HEK293T (cell line): ENCODE measurements at regions not wholly inside any gene's neighbourhood (a gene's known extent, or its start where the extent isn't known, plus 50 kb on each side); places are given as distances from the start of the nearest gene placed in this dataset.

Source experiments
- ARNT ChIP-seq: fragments of 450-650 bp; IDR thresholded peaks from 2 replicates; pipeline ENCODE4 v1.6.1; 2017; ENCODE audit warnings: mild to moderate bottlenecking
- BHLHE40 ChIP-seq: fragments of 450-650 bp; IDR thresholded peaks from 2 replicates; pipeline ENCODE4 v1.6.1; 2016; ENCODE audit warnings: mild to moderate bottlenecking, moderate library complexity, borderline replicate concordance
- CTBP1 ChIP-seq: fragments of 450-650 bp; IDR thresholded peaks from 2 replicates; pipeline ENCODE4 v1.6.1; 2016; ENCODE audit warnings: borderline replicate concordance
- ELF4 ChIP-seq: fragments of 450-650 bp; IDR thresholded peaks from 2 replicates; pipeline ENCODE4 v1.6.1; 2017; ENCODE audit warnings: antibody characterized with exemption
- FOXA1 ChIP-seq: fragments of 450-650 bp; IDR thresholded peaks from 2 replicates; pipeline ENCODE4 v1.6.1; 2016; ENCODE audit warnings: mild to moderate bottlenecking
- FOXK2 ChIP-seq: fragments of 450-650 bp; IDR thresholded peaks from 2 replicates; pipeline ENCODE4 v1.6.1; 2016; ENCODE audit warnings: mild to moderate bottlenecking
- FOXM1 ChIP-seq: fragments of 450-650 bp; IDR thresholded peaks from 2 replicates; pipeline ENCODE4 v1.6.1; 2017; ENCODE audit warnings: mild to moderate bottlenecking, borderline replicate concordance
- L3MBTL2 ChIP-seq: fragments of 450-650 bp; conservative IDR thresholded peaks from 2 replicates; pipeline ENCODE4 v1.6.1; 2016; ENCODE audit warnings: mild to moderate bottlenecking
- LEF1 ChIP-seq: fragments of 450-650 bp; IDR thresholded peaks from 2 replicates; pipeline ENCODE4 v1.6.1; 2017; ENCODE audit warnings: mild to moderate bottlenecking, borderline replicate concordance
- SP1 ChIP-seq: fragments of 450-650 bp; IDR thresholded peaks from 2 replicates; pipeline ENCODE4 v1.6.1; 2017
- SUZ12 ChIP-seq: fragments of 450-650 bp; IDR thresholded peaks from 2 replicates; pipeline ENCODE4 v1.6.1; 2016; ENCODE audit warnings: mild to moderate bottlenecking
- TARDBP ChIP-seq: fragments of 450-650 bp; IDR thresholded peaks from 2 replicates; pipeline ENCODE4 v1.6.1; 2016
- ZNF384 ChIP-seq: fragments of 450-650 bp; IDR thresholded peaks from 2 replicates; pipeline ENCODE4 v1.6.1; 2016
- TF ChIP-seq, protein P1 (sequence below): fragments of 450-650 bp; IDR thresholded peaks from 2 replicates; pipeline ENCODE4 v1.6.1; 2016

DNA sequence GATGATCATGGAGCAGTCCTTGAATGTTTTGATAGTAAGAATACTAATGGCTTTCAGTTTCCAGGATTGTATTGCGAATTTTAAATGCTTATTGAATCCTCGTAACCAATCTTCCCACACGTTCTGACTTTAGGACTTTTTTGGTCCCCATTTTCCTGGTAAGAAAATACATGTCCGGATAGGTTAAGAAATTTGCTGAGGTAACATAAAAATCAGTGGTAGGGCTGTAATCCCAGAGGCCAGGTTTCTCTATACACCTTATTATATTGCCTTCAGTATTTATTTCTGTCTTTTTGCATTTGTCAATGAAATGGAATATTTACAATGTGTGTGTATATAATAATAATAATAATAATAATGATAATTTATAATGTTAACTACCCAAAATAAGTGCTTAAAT is 603.2 kb downstream of the TMEM182 start:
- no peak for TF ChIP-seq FOXA1
- TF ChIP-seq BHLHE40 = no peak
- TF ChIP-seq SP1 = no peak
- TF ChIP-seq TARDBP = no peak
- no peak for TF ChIP-seq FOXK2
- TF ChIP-seq, protein P1, sequence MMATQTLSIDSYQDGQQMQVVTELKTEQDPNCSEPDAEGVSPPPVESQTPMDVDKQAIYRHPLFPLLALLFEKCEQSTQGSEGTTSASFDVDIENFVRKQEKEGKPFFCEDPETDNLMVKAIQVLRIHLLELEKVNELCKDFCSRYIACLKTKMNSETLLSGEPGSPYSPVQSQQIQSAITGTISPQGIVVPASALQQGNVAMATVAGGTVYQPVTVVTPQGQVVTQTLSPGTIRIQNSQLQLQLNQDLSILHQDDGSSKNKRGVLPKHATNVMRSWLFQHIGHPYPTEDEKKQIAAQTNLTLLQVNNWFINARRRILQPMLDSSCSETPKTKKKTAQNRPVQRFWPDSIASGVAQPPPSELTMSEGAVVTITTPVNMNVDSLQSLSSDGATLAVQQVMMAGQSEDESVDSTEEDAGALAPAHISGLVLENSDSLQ = no peak
- no peak for TF ChIP-seq L3MBTL2
- TF ChIP-seq CTBP1 = no peak
- no peak for TF ChIP-seq ELF4
- no peak for TF ChIP-seq ZNF384
- TF ChIP-seq ARNT = no peak
- no peak for TF ChIP-seq LEF1
- TF ChIP-seq FOXM1 = no peak
- TF ChIP-seq SUZ12 = no peak
